GM18511 (cell line): ENCODE measurements at regions not wholly inside any gene's neighbourhood (a gene's known extent, or its start where the extent isn't known, plus 50 kb on each side); places are given as distances from the start of the nearest gene placed in this dataset.

Experiments
- ATAC-seq: cut with Tn5 transposase; IDR thresholded peaks from one replicate; pipeline ENCODE4 v1.9.1; 2021; ENCODE audit warnings: mild to moderate bottlenecking, moderate library complexity; ENCODE audit not compliant: unreplicated experiment

GRCh38 chr6:164854526-164854925 is 454.9 kb downstream of the C6orf118 start:
- no peak for ATAC-seq

GRCh38 chr6:164845773-164846172 is 463.6 kb downstream of the C6orf118 start:
- no peak for ATAC-seq

GRCh38 chr6:164842085-164842484 is 467.3 kb downstream of the C6orf118 start:
- no peak for ATAC-seq

GRCh38 chr6:164838068-164838615 is 471.3 kb downstream of the C6orf118 start:
- ATAC-seq: no peak

GRCh38 chr6:164836486-164836885 is 472.9 kb downstream of the C6orf118 start:
- no peak for ATAC-seq

GRCh38 chr6:164832410-164832809 is 477.0 kb downstream of the C6orf118 start:
- ATAC-seq: no peak

GRCh38 chr6:164827537-164827936 is 481.9 kb downstream of the C6orf118 start:
- no peak for ATAC-seq

GRCh38 chr6:164826831-164827468 is 482.5 kb downstream of the C6orf118 start:
- ATAC-seq: no peak

GRCh38 chr6:164825386-164825785 is 484.0 kb downstream of the C6orf118 start:
- ATAC-seq: no peak

- ATAC-seq: no peak
Measured at GRCh38 chr6:164817662-164818061, 491.7 kb downstream of the C6orf118 start.

GRCh38 chr6:164812706-164813105 is 496.7 kb downstream of the C6orf118 start:
- no peak for ATAC-seq

GRCh38 chr6:164807125-164807524 is 502.3 kb downstream of the C6orf118 start:
- ATAC-seq: no peak

GRCh38 chr6:164795056-164795815 is 514.2 kb downstream of the C6orf118 start:
- no peak for ATAC-seq

- ATAC-seq: no peak
Measured at GRCh38 chr6:164792666-164793065, 516.7 kb downstream of the C6orf118 start.

GRCh38 chr6:164791498-164791897 is 517.9 kb downstream of the C6orf118 start:
- no peak for ATAC-seq

GRCh38 chr6:164763788-164764187 is 545.6 kb downstream of the C6orf118 start:
- ATAC-seq: no peak

- ATAC-seq: no peak
Measured at GRCh38 chr6:164757451-164757850, 552.0 kb downstream of the C6orf118 start.

- ATAC-seq: no peak
Measured at GRCh38 chr6:164756723-164757122, 552.7 kb downstream of the C6orf118 start.

- no peak for ATAC-seq
Measured at GRCh38 chr6:164756142-164756541, 553.3 kb downstream of the C6orf118 start.

- ATAC-seq: no peak
Measured at GRCh38 chr6:164753517-164753916, 555.9 kb downstream of the C6orf118 start.

GRCh38 chr6:164751395-164751794 is 558.0 kb downstream of the C6orf118 start:
- ATAC-seq: no peak

- ATAC-seq: no peak
Measured at GRCh38 chr6:164750128-164750527, 559.3 kb downstream of the C6orf118 start.
